GM21723 (cell line): ENCODE measurements at regions not wholly inside any gene's neighbourhood (a gene's known extent, or its start where the extent isn't known, plus 50 kb on each side); places are given as distances from the start of the nearest gene placed in this dataset.
"Not testable (repeated sequence)": the region's sequence is repeated elsewhere in the genome, so short reads cannot be mapped to it uniquely, and the experiment has no call there.

ENCODE experiments used
- ATAC-seq: cut with Tn5 transposase; IDR thresholded peaks from one replicate; pipeline ENCODE4 v1.9.1; 2021; ENCODE audit warnings: mild to moderate bottlenecking, moderate library complexity; ENCODE audit not compliant: unreplicated experiment

DNA sequence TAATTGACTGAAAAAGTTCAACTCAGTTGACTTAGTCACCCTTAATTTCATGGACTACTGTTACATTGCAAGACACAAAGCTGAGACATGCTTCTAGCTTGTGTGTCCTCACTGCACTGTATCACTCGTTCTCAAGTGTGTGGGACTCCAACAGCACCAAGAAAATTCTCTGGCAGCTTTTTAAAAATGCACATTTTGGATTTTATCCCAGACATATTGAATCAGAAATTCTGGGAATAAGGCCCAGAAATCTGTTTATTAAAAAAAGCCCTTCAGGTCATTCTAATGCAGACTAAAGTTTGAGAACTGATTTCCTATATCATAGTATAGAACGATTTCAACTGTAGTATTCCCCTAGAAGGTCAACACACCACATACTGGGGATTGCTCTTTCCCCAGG lies 1485.3 kb downstream of the PCDH9 start:
- ATAC-seq, result no peak

DNA sequence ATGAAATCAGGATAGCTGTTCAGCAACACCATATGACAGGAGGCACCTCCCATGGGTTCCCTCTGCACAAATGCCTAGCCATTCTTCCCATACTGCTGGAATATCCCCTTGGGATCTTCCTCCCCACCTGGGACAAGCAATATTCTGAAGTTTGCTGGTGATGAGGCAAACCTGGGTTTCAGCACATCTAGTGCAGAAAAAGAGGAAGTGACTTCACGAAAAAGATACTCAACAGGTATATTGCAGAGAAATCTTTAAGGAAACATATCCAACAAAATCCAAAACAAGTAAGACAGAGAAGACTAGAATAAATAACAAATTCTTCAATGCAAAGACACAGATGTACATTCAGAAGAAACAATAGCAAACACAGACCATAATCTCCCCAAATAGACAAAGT lies 1497.0 kb downstream of the PCDH9 start:
- no peak for ATAC-seq

DNA sequence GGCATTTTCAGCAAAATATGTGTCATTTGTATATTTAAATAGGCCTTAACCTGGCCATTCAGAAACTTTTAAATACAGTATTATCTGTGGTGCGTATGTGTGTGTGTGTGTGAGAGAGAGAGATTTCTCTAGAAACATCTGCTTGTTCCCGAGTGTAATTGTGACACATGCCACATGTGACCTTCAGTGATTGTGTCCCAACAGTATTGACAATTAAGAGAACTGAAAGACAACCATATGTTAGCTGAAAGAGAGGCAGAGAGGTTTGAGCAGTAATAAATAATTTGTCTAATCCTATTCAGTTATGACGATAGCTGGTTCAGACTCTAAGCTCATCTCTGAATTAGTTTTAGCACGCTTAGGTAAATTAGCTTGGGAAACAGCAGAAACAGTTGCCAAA lies 1503.1 kb downstream of the PCDH9 start:
- no peak for ATAC-seq

DNA sequence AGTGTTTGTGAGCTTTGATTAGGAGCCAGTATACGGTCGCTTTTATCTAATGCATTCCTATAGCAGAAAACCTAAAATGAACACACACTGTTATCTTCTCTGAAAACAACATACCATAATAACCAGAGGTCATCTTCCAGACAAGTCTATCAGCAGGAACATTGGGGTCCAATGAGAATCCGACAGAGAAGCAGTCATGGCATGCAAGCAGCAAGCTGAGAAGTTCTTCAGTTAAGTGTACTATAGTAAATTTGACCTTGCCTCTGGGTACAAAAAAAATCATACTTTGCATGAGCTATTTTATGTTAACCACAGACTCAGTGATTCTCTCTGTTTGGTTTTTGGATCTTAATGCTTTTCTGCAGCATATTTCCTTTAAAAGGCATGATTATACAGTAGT lies 1505.1 kb downstream of the PCDH9 start:
- ATAC-seq, result no peak

DNA sequence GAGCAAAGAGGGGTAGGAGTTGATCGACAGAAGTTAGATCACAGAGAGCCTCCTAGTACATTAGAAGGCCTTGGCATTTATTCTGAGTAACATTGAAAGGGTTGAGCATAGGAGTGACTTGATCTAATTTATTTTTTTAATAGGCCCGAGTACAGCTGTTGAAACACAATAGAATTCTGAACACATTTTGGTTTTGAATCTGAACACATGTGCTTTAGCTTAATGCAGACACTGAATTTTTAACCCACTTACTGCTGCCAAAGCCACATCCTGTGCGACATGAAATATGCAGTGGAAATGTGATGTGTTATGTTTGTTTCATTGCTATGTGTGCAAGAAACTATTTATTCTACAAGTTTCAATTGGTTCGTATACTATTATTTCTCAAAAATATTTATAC lies 1505.9 kb downstream of the PCDH9 start:
- no peak for ATAC-seq

DNA sequence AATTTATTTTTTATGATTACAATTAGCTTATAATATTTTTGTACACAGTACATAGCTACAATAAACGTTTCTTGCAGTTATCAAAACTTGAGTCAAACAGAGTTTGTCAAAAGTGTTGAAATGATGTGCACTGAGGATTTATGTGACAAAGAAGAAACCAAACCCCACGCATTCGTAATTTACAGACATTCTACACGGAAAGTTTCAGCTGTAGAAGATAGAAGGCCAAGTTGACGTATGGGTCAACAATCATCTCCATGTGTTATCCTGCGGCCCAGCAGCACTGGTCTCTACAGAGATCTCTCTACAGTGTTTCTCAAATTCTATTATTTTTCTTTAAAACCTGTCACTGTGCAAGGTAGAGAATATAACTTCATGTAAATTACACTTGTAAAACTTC lies 1507.6 kb downstream of the PCDH9 start:
- ATAC-seq, result no peak

DNA sequence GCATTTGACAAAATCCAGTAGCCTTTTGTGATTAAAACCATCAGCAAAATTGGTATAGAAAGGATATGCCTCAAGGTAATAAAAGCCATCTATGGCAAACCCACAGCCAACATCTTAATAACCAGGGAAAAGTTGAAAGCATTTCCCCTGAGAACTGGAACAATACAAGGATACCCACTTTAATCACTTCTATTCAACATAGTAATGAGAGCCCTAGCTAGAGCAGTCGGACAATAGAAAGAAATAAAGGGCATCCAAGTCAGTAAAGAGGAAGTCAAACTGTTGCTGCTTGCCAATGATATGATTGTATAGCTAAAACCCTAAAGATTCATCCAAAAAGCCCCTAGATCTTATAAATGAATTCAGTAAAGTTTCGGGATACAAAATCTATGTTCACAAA lies 1510.3 kb downstream of the PCDH9 start:
- no peak for ATAC-seq

DNA sequence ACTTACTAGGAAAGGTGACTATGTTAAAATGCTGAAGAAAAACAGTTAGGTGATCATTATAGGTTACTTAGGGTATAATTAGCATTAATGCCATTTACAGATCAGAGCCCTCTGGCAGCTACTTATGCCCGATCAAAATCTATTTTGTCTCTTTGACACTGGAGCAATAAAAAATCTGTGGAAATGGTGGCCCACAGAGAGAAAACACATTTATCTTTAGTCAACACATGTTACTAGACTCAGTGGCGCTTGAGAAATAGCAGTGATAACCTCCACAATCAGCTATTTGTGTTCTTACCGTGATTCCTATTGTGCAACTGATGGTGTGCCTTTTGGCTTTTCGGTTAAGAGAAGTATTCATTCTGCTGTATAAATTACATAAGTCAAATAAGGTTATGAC lies 1519.6 kb downstream of the PCDH9 start:
- ATAC-seq, result no peak

DNA sequence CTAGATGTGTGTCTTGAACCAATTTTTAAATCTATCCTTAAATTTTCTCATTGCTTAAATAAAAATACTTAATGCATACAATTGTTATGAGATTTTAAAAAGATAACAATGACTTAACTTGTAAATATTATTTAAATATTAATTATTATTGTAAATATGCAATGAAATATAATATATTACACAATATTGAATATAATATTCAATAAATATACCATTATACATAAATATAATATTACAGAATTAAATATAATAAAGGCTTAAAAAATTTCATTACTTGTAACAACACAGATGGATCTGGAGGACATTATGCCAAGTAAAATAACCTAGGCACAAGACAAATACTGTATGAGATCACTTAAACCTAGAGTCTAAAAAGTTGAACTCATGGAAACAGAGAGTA lies 1532.3 kb downstream of the PCDH9 start:
- ATAC-seq, result no peak

DNA sequence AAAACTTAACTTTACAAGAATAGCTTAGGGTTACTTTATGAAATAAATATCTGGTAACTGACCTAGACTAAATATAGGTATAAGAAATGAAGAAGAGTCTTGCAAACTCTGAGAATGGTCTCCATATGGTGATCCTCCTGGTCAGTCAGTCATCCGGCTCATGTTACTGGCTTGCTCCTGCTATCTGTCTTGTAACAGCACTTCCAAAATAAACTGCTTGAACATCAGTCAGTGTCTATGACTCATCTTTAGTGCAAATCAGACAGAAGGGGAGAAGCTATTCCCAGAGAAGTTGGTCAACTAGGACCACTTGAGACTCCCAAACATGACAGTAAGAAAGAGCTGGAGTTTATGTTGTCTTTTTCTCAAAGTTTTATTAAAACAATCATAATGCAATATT lies 1550.9 kb downstream of the PCDH9 start:
- no peak for ATAC-seq

DNA sequence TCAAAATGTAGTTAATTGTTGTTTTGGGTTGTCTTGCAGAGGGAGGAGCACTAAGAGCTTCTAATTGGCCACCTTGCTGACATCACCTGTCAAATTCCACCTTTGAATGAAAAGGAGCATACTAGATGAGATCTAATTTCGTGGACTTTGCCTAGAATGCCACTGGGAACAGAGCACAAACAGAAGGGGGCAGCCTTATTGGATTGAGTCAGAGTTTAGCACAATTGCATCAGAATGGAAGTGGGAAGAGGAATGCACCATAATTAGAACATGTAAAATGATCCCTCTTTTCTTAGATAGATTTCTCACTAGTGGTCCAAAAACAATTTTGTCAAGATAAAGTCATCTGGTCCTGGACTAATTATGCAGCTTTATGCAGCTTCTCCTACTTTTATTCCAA lies 1552.2 kb downstream of the PCDH9 start:
- no peak for ATAC-seq

DNA sequence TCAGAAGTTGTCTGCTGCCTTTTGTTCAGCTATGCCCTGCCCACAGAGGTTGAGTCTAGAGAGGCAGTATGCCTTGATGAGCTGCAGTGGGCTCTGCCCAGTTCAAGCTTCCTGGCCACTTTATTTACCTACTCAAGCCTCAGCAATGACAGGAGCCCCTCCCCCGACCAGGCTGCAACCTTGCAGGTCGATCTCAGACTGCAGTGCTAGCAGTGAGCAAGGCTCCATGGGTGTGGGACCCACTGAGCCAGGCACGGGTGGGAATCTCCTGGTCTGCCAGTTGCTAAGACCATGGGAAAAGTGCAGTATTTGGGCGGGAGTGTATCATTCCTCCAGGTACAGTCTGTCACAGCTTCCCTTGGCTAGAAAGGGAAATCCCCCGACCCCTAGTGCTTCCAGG lies 1554.8 kb downstream of the PCDH9 start:
- ATAC-seq, result not testable (repeated sequence)

DNA sequence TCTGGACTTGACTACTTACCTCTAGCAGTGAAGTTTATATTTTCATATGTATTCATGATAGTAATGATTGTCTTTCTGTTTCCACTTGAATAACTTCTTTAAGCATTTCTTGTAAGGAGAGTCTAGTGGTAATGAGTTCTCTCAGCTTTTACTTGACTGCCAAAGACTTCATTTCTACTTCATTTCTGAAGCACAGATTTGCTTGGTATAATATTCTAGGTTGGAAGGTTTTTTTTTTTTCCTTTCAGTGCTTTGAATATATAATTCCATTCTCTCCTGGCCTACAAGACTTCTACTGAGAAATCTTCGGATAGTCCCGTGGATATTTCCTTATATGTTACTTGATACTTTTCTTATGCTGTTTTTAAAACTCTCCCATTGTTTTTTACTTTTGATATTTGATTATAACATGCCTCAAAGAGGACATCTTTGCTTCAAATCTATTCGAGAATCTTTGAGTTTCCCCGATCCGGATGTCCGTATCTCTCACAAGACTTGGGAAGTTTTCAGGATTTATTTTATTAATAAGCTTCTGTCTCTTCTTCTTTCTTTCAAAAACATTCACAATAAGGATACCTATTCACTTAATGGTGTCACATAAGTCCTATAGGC lies 1560.0 kb downstream of the PCDH9 start:
- ATAC-seq, result no peak

DNA sequence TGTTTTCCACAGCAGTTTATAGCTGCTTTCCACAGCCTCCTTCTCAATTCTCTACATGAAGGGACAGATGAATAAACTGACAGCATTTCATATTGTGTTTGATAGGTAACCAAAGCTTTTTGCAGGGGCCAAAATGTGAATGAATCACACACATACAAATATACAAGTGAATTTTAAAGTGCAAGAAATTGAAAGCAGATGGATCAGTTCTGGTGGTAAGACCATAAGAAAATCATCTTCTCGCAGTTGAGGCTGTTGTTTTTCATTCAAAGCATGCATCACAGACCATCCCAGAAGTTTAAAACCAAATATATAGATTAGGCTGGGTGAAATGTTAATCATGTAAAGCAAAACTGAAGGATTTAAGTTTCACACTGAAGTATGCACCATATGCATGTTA lies 1569.4 kb downstream of the PCDH9 start:
- no peak for ATAC-seq

DNA sequence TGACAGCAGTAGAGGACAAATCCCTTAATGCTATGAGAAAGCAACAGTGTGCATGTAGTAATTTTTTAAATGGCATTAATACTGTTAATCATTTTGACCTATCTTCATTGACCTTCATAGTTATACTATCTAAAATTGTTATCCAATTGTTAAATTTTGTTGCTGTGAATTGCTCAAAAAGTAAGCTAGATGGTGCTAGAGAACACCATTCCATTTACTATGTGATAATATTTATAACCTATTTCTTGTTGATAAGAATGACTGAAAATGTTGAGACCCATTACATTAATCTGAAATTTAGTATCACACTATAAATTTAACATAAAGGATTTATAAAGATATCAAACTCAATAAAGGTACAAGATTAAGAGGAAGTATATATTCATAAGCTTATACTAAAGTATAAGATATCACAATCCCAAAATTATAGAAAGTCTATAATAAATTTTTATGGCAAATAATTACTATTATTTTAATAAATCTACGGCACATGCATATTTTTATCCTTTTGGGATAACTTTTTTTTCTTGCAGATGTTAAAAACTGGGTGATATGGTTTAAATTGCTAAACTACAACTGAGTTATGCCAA lies 1573.3 kb downstream of the PCDH9 start:
- ATAC-seq, result no peak

DNA sequence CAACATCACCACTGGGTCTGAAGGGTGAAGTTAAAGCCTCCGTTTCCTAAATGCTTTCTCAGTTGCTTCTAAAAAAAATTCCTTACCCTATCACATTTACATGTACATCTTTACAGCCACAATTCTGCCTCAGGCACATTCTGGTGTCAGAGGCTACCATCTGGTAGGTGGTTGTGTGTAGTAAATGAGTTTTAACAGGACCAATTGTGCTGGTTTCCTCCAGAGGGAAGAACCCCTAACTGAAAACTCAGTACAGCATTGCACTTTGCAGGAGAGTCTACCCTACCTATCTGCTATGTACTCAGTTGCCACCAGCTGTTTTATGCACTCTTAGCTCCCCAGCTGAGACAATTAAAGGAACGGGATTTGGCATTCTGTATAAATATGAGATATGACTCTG lies 1576.5 kb downstream of the PCDH9 start:
- no peak for ATAC-seq

DNA sequence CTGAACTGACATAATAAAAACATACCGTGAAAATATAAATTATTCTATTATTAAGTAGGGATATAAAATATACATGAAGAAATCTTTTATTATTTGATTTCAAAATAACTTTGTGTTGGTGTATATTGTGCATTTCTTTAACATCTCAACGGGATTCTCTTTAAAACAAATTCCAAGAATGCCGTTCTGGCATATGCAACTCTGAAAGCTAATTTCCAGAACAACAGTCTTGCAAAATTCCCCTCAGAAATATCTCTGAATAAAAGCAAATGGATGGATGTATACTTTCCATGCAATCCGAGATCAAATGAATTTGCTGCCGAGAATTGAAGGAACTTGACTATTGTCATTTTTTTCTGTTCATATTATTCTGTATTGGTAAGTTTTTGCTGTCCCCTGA lies 1579.8 kb downstream of the PCDH9 start:
- no peak for ATAC-seq

DNA sequence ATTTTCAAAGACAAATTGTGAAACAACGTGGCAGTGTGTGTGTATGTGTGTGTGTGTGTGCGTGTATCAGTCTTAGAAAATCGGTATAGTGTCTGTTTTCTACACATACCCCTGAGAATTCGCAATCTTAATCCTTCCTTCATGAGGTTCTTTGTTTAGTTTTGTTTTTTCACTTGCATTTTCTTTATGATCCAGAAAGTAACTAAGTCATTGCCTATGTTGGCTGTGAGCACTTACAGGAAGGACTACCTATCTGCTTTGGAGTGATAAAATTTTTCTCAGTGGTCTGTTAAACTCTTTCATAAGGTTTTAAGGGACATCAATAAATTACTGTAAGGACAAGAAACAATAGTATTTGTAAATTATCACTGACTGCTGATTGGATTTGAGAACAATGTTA lies 1587.1 kb downstream of the PCDH9 start:
- no peak for ATAC-seq

DNA sequence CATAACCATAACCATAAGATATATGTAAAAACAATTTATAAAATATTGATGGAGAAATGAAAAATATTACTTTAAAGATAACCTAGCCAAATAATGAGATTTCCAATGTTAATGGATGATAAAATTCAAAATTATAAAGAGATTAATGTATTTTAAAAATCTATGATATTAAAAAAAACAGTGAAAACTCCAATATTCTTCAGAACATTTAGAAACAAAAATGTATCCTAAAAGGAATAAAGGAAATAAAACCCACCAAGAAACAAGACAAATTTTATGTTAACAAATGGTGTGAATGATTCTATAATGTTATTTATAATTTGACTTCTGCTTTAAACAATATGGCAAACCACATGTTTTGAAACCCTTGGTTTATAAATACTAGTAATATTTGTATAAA lies 1587.8 kb downstream of the PCDH9 start:
- no peak for ATAC-seq

DNA sequence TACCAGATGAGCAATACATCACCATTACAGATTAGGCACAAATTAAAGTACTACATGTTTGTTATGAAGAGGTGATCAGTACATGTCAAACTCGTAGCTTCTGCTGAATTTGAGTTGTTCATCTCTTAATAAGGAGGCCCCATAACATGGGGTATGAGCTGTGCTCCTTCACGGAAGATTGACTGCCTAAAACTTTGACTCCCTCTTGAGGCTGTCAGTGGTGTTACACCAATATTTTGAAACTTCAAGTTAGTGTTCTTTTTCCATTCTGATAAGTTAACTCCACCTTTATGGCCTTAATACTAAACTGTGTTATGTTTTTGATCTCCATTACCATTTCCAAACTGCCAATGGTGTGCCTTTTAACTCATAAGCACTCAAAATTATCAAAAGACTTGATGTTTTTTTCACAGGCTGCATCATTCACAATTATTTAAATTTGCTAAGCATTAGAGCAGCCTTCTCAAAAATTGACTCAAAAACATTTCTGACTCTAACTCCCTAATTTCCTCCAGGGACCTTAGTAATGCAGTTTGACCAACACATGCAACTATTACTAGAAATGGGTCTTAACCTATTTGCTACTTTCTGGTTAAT lies 1591.5 kb downstream of the PCDH9 start:
- no peak for ATAC-seq

DNA sequence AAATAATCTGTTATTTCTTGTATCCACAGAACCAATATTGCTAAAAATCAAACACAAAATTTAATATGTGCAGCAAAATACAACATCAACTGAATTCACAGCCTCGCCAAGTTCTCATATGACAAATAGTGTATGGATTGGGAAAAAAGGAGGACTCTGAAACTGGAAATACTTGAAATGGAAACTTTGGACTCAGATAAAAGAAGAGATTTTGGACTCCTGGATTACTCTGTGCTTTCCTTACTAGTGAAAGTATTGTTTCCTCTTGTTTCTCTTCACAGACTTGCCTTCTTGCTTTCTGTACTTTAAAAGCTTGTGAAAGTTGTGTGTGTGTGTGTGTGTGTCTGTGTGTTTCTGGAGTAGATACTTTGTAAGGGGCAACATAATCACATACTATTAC lies 1596.3 kb downstream of the PCDH9 start:
- no peak for ATAC-seq

DNA sequence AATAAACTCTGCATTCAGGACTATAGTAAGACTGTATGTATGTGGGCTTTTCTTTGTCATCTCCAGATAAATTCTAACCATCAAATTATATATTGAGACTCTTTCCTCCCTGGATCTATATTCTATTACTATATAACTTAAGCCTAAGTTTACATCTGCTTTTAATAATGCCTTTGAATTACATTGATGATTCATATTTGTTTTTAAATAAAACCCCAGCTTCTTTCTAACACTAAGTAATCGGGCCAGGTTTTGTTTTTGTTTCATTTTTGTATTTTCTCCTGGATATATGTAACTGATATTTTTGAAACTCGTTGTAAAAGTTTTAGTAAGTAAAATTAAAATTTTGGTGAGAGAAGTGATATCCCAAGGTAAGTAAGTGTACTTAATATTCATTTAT lies 1599.1 kb downstream of the PCDH9 start:
- ATAC-seq, result no peak

DNA sequence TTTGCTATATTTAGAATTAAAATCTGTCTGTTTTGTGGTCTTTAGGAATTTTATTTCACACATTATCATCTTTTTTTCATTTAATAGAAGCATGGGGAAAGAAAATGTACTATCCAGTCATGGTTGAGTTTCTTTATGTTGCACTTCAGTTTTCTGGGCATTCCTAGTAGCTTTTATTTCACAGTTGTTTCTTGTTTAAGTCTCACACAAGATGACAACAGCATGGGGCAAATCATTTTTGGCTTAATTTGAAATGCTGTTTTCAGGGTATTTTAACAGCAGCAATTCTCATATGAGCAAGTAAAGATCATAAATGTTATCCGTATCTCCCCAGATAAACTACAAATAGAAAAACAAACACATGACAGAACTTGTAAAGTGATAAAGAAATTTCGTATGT lies 1600.2 kb downstream of the PCDH9 start:
- ATAC-seq, result no peak
